ENCODE measurements at regions not wholly inside any gene's neighbourhood (a gene's known extent, or its start where the extent isn't known, plus 50 kb on each side); places are given as distances from the start of the nearest gene placed in this dataset.
"Not testable (repeated sequence)": the region's sequence is repeated elsewhere in the genome, so short reads cannot be mapped to it uniquely, and the experiment has no call there.

GRCh38 chr10:29784175-29784773, 149.5 kb upstream of the SVIL start:
- no peak for DNase-seq

- DNase-seq, result no peak
Observed at GRCh38 chr10:29783201-29783947, 148.6 kb upstream of the SVIL start.

DNA sequence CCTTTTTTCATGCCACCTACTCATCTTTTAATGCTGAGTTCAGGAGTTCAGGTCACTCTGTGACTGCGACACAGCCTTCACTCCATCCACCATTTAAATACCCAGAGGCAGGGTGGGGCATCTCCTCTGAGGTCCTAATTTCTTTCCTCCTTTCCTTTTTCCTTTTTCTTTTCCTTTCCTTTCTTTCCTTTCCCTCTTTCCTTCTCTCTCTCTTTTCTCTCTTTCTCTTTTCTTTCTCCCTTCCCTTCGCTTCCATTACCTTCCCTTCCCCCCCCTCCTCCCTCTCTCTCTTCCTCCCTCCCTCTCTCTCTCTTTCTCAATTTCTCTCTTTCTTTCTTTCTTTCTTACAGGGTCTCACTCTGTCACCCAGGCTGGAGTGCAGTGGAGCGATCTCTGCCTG, 145.9 kb upstream of the SVIL start:
- DNase-seq, result no peak

DNA sequence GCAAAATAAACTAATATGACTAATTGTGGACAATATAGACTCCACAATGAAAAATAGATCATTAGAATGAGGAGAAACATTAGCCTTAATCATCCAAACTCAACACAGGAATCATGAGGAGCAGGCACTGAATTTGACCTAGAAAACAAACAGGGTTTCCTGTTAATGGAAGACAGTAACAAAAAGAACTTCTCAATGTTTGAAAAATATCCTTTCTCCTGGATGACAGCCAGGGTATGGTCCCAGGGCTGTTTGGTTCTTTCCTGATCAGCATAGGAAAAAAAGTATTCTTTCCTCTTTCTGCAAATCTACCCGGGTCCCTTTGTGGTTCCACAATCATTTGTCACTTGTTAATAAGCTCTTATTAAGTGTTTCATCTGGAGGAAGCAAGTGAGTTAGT, 145.3 kb upstream of the SVIL start:
- no peak for DNase-seq

- DNase-seq, result no peak
Observed at GRCh38 chr10:29776246-29776645, 141.5 kb upstream of the SVIL start.

DNA sequence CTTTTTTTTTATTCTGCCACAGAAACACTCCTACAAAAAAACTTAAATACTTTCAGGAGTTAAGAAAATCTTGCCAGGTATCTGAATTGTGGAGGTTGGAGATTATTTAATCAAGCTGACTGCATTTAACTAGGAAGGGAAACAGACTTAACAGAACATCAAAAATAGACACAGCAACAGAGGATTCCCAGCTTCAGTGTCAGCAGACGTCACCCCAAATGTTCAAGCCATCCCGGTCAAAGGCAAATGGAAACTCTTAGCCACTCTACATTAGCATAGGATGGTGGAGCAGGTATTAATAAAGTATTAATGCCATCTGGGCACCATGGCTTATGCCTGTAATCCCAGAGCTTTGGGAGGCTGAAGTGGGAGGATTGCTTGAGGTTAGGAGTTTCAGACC, 139.7 kb upstream of the SVIL start:
- no peak for DNase-seq

DNA sequence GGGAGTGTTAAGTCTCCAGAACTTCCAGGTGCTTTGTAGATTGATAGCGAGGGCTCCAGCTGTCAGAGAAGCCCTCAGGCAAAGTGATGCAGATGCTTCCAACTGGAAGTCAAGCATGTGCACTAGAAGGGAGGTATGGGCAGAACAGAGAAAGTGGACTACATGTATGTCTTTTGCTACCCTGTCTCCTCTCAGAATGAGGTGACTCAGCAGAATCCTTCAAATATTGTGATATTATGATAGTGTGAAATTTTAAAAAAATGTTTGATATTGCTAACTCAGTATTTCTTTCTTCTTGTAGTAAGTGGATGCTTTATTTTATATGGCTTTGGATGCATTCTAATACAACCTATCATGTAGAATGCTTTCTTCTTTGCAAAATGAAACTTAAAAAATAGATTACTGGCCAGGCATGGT, 138.9 kb upstream of the SVIL start:
- no peak for DNase-seq

DNA sequence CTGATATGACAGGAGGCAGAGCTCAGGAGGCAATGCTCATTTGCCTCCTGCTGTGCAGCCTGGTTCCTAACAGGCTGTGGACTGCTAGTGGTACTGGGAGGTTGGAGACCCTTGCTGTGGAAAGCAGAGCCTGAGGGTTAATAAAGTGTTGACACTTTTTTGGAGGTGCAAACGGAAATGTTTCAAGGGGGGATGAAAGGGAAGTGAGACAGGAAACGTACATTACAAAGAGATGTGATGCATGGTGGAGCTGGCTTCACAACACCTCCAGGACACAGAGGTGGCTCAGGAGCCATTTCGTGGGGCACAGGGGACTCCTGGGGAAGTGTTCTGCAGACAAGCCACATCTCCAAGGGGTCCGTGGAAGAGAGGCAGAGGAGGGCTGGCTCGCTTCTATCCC, 137.6 kb upstream of the SVIL start:
- DNase-seq, result no peak

- DNase-seq, result no peak
Observed at GRCh38 chr10:29771376-29771775, 136.6 kb upstream of the SVIL start.

GRCh38 chr10:29769277-29769676, 134.5 kb upstream of the SVIL start:
- DNase-seq, result not testable (repeated sequence)

DNA sequence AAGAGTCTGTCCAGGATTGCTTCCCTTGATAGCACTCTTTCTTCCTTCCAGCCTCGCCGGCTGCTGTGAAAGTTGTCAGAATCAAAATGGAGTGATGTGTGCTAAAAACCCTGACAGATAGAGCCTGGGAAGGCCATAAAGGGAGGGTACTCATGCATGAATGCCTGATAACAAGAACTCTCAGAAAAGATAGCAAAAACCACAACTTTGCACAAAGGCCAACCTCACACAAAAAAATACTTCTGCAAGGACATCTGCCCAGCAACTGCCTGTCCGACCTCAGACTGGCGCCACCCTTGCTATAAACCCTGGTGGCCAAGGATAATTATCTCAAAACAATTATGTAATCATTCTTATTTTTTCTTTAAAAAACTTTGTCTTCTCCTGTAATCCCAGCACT, 133.2 kb upstream of the SVIL start:
- no peak for DNase-seq

GRCh38 chr10:29766753-29767152, 132.0 kb upstream of the SVIL start:
- DNase-seq, result no peak

GRCh38 chr10:29765330-29765729, 130.6 kb upstream of the SVIL start:
- DNase-seq, result no peak

GRCh38 chr10:29763396-29763795, 128.6 kb upstream of the SVIL start:
- no peak for DNase-seq

GRCh38 chr10:29761916-29762315, 127.1 kb upstream of the SVIL start:
- no peak for DNase-seq

DNA sequence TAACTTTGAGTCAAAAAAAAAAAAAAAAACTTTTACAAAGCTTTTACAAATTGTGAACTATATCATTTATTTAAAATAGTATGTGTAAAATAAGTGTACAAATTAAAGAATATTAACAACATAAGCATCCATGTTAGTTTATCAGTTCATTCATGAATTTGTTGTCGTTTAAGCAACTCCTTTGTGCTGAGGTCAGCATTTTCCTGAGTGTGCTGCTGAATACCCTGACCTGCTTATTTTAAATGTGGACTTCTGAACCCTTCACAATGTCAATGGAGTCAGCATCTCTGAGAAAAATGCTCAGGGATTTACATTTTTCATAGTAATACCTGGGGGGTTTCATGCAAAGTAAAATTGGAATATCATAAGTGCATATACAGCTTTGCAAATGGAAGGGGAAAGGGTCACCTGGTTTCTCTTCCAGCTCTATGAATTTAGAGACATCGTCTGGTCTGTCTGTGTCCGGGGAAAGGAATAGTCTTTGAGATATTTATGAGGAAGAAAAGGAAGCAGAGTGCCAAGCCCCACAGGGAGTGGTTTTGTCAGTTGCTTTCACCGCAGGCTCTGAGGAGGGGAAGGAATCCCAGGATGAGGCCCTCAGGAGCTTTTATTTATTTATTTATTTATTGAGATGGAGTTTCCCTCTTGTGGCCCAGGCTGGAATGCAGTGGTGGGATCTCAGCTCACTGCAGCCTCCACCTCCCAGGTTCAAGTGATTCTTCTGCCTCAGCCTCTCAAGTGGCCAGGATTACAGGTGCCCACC, 125.5 kb upstream of the SVIL start:
- DNase-seq, result no peak

GRCh38 chr10:29757551-29758297, 123.0 kb upstream of the SVIL start:
- DNase-seq, result no peak

DNA sequence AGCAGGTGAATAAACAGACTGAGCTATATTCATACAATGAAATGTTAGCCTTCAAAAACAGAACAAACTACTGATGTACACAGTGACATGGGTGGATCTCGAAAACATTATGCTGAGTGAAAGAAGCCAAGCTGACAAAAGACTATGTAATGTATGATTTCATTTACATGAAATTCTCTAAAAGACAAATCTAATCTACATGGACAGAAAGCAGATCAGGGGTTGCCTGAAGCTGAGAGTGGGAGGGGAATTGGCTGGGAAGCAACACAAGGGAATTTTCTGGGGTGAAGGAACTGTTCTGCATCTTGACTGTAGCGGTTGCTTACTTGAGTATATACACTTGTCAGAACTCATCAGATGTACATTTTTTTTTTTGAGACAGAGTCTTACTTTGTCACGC, 121.7 kb upstream of the SVIL start:
- DNase-seq, result no peak

DNA sequence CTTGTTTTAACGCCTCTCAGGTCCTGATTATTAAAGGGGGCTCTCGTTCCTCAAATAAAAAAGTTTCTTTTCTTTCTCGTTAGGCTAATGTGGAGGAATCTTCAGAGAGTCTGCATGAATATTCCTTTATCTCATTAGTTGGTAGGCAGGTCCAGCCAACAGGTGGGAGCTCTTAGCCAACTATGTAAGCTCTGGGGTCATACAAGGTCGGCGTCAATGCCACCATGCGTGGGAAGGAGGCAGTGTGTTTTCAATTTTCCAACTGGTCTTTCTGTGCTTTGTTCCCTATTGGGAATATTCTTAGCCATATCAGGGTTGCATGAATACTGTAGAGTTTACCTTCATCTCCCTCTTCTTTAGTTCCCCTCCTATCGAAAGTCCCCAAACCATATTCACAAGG, 118.5 kb upstream of the SVIL start:
- DNase-seq, result no peak

DNA sequence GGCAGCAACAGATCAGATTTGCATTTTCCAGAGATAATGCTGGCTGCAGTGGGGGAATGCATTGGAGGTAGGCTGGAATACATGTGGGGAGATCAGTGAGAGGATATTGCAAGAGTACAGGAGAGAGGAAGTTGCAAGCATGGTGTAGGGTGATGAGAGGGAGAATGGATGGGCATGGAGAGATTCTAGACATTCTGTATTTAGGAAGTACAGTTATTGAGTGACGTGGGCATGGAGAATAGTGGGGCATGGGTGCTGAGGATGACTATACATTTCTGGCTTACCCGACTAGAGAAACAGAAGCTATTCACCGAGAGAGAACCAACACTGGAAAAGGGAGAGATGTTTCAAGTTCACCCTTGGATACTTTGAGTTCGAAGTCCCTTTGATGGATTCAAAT, 116.9 kb upstream of the SVIL start:
- DNase-seq, result no peak

DNA sequence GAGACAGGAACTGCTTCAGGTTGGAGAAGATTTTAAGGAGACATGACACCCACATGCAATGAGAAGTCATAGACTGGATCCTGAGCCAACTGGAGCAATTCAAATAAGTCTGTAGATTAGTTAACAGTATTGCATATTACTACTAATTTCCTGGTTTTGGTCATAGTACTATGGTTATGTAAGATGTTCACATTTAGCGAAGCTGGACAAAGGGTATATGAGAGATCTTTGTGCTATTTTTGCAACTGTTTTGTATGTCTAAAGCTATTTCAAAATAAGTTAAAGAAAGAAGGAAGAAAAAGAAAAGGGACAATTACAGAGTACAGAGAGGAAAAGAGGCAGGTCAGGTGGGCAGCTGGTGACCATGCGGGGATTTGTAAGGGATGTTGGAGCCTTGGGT, 116.5 kb upstream of the SVIL start:
- DNase-seq, result no peak

DNA sequence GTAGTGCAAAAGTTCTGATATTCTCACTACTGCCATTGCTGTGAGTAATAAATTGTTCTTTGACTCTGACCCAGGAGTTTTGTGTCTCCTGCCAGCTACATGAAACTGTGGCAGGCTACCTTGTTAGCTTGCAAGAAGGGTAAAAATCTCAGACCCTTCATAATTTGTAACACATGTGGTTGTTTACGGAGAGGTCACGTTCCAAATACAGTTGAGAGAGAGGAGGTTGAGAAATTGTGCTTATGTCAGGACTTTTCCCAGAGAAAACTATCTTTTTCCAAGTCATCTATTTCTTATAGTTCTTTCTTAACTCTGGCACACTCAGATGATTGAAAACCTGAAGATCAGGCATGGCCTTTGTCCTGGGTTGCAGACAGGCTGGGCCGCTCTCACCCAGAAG, 114.4 kb upstream of the SVIL start:
- no peak for DNase-seq

DNA sequence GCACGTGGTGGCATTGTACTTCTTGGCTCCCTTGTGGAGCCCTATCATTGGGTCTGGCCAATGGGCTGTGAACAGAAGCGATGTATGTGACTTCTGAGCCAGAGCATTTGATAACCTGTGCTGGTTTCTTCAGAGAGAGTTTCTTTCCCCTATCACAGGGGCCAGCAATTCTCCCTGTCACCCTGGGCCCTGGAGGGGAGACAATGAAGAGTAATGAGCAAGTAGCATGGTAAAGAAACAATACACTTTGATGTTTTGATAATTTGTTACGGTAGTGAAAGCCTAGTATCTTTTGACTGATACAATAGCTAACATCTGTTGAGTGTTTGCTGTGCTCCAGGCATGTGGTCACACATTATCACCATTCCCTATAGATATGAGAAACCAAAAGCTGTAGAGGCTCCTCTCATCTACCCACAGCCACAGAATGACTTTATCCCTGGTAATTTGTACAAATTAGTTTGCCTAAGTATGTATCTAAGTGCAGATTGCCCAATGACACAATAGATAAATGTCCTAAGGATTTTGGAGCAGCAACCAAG, 113.4 kb upstream of the SVIL start:
- no peak for DNase-seq
